GM23248 (cell line): ENCODE measurements at regions not wholly inside any gene's neighbourhood (a gene's known extent, or its start where the extent isn't known, plus 50 kb on each side); places are given as distances from the start of the nearest gene placed in this dataset.

Experiments used
- EZH2 ChIP-seq: fragments of 200-600 bp; sonication (generic); IDR thresholded peaks from 2 replicates; pipeline ENCODE4 v1.6.1; 2018; ENCODE audit warnings: antibody characterized with exemption, mild to moderate bottlenecking; ENCODE audit not compliant: insufficient read depth, poor library complexity, severe bottlenecking
- EZH2phosphoT487 ChIP-seq: fragments of 200-600 bp; sonication (generic); IDR thresholded peaks from 2 replicates; pipeline ENCODE4 v1.6.1; 2018; ENCODE audit warnings: antibody characterized with exemption, moderate library complexity, mild to moderate bottlenecking, low read depth; ENCODE audit not compliant: insufficient read depth

GRCh38 chrX:10974920-10975319 is 136.2 kb upstream of the HCCS start:
- TF ChIP-seq EZH2 (no peak), EZH2phosphoT487 (no peak)
